ENCODE measurements at regions not wholly inside any gene's neighbourhood (a gene's known extent, or its start where the extent isn't known, plus 50 kb on each side); places are given as distances from the start of the nearest gene placed in this dataset.
A peak's percentile ranks its signal among the peaks of the same experiment; 100 is the strongest.

GRCh38 chr13:50130123-50130946 is 115.1 kb downstream of the KCNRG start:
- no peak overlapping the region for H3K14ac ChIP-seq (ENCODE audit: insufficient read depth, low read length)
- H3K4me2 ChIP-seq (ENCODE audit: insufficient read depth, insufficient read length, low read length) = peak overlapping the region; percentile 77
- H4K8ac ChIP-seq (replicated peaks; ENCODE audit: insufficient read length, low read depth, low read length) = no peak overlapping the region
- no peak overlapping the region for H2BK5ac ChIP-seq (ENCODE audit: insufficient read length, low read length)
- H3K4ac ChIP-seq (ENCODE audit: low read depth, low read length) = no peak overlapping the region
- H4K5ac ChIP-seq (ENCODE audit: insufficient read length, low read depth, low read length) = no peak overlapping the region
- no peaks in the 10 kb centered on the region for H4K20me1 ChIP-seq (ENCODE audit: control insufficient read depth, insufficient read depth, insufficient read length)
- peaks cover 0 to 6% of the 10 kb centered on the region in 2 experiments; a peak in 3 of 5 replicates for H3K9me3 Mint-ChIP-seq
- TF ChIP-seq, protein P1, sequence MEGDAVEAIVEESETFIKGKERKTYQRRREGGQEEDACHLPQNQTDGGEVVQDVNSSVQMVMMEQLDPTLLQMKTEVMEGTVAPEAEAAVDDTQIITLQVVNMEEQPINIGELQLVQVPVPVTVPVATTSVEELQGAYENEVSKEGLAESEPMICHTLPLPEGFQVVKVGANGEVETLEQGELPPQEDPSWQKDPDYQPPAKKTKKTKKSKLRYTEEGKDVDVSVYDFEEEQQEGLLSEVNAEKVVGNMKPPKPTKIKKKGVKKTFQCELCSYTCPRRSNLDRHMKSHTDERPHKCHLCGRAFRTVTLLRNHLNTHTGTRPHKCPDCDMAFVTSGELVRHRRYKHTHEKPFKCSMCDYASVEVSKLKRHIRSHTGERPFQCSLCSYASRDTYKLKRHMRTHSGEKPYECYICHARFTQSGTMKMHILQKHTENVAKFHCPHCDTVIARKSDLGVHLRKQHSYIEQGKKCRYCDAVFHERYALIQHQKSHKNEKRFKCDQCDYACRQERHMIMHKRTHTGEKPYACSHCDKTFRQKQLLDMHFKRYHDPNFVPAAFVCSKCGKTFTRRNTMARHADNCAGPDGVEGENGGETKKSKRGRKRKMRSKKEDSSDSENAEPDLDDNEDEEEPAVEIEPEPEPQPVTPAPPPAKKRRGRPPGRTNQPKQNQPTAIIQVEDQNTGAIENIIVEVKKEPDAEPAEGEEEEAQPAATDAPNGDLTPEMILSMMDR (conservative IDR thresholded peaks at IDR 0.05) = no peak
- H3K18ac ChIP-seq (ENCODE audit: insufficient read length, low read depth, low read length) = no peak overlapping the region
- no peak overlapping the region for H2BK20ac ChIP-seq (ENCODE audit: low read depth, low read length, poor library complexity, severe bottlenecking)
- no peak overlapping the region for H3T11ph ChIP-seq (ENCODE audit: low read length)
- no peak overlapping the region for H2AK5ac ChIP-seq (ENCODE audit: insufficient read length, low read length)
- peaks cover 96% of the 10 kb centered on the region for H3K27me3 Mint-ChIP-seq (ENCODE audit: low read depth)
- no peak overlapping the region for H2BK15ac ChIP-seq (ENCODE audit: low read depth, low read length)
- H3K23ac ChIP-seq (ENCODE audit: insufficient read length, low read depth, low read length) = no peak overlapping the region
- H3K9ac ChIP-seq (ENCODE audit: extremely low read depth, insufficient read length, low read length) = no peak overlapping the region
- H4K91ac ChIP-seq (ENCODE audit: insufficient read length, low read depth, low read length) = no peak overlapping the region
- H3K27ac Mint-ChIP-seq = no peak overlapping the region
- no peaks in the 10 kb centered on the region; a peak in 1 of 7 replicates for H3K36me3 Mint-ChIP-seq (ENCODE audit: insufficient read depth in 1 of 3, low read depth in 3 of 3)
- peaks cover 3% of the 10 kb centered on the region; the same call in 1 of the 2 replicates for H3K4me1 ChIP-seq (ENCODE audit: insufficient read depth, low read length)
- H2BK12ac ChIP-seq (ENCODE audit: insufficient read length, low read depth, low read length) = no peak overlapping the region
- no peak overlapping the region for H2AFZ ChIP-seq (ENCODE audit: low read length)
- H3K4me1 Mint-ChIP-seq = peaks cover 56 to 66% of the 10 kb centered on the region in 2 experiments
- peak; percentile 64 for DNase-seq
- no peak overlapping the region for H2BK120ac ChIP-seq (ENCODE audit: low read depth, low read length, poor library complexity, severe bottlenecking)
- peaks cover 88% of the 10 kb centered on the region for H3K27me3 ChIP-seq (ENCODE audit: insufficient read depth, low read length)
- peak overlapping the region; percentile 50 to 82 for H3K4me3 Mint-ChIP-seq
- no peaks in the 10 kb centered on the region for H3K9me3 ChIP-seq (ENCODE audit: control insufficient read depth, low read depth, low read length)
- H3K79me2 ChIP-seq (ENCODE audit: insufficient read depth, low read length) = no peaks in the 10 kb centered on the region
- peaks cover 47% of the 10 kb centered on the region for H3K23me2 ChIP-seq (ENCODE audit: insufficient read length, low read depth, low read length, poor library complexity, severe bottlenecking)
- no peak overlapping the region for H3K56ac ChIP-seq (ENCODE audit: insufficient read length, low read depth, low read length)
- H3K27ac ChIP-seq (ENCODE audit: insufficient read length, low read depth, low read length) = no peak overlapping the region
- WGBS (ENCODE audit: extremely low coverage, insufficient read length, low lambda C conversion rate) = no CpG with 5 or more reads among the region's 63 CpGs
- H3K79me1 ChIP-seq (ENCODE audit: insufficient read depth, low read depth, low read length, poor library complexity, severe bottlenecking) = no peaks in the 10 kb centered on the region

Data from H9 (cell line).